Right renal pelvis (tissue), 4 donors: ENCODE measurements at regions not wholly inside any gene's neighbourhood (a gene's known extent, or its start where the extent isn't known, plus 50 kb on each side); places are given as distances from the start of the nearest gene placed in this dataset.
"Not testable (repeated sequence)": the region's sequence is repeated elsewhere in the genome, so short reads cannot be mapped to it uniquely, and the experiment has no call there.

Experiments
- DNase-seq, 4 donors: peaks; one replicate each; pipeline ENCODE4 v3.0.0-alpha.2; 2013; ENCODE audit warnings: low read depth in 4 of 4, low spot score in 3 of 4, missing footprints in 1 of 4

- DNase-seq, result no peak
Measured at GRCh38 chr4:136017556-136017955, 1514.7 kb downstream of the PCDH18 start.

GRCh38 chr4:136012220-136012619 is 1520.1 kb downstream of the PCDH18 start:
- peak in 3 of 4 donors; percentile 12 to 28 (median 14) for DNase-seq

GRCh38 chr4:136009258-136009832 is 1522.9 kb downstream of the PCDH18 start:
- DNase-seq, result no peak

DNA sequence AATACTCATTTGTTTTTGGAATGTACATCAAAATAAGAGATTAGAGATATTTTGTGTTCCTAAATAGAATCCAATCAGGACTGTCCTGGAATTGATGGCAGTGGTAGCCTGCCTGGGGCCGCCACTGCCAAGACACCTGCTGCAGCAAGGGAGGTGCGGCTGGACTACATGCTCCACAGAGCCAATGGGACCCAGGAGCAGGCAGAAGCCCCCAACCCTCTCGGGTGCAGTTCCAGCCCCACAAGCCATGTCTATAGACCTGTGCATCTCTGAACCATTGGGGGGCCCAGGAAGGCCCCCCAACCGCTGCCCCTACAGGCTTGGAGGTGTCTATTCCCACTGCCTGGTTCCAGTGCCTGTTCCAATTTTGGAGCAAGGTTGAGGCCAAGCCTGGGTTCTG is 1524.3 kb downstream of the PCDH18 start:
- no peak for DNase-seq

DNA sequence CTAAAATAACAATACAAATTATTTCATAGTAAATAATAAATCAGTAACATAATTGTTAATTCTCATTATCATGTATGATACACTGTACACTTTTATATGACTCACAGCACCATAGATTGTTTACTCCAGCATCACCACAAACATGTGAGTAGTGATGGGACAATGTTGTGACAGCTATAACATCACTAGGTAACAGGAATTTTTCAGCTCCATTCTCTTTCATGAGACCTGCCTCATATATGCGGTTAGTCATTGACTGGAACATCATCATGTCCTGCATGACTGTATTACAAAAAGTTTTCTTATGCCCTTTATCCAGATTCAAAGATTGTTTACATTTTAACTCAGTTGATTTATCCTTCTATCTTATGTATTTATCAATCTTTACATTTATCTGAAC is 1530.0 kb downstream of the PCDH18 start:
- no peak for DNase-seq

DNA sequence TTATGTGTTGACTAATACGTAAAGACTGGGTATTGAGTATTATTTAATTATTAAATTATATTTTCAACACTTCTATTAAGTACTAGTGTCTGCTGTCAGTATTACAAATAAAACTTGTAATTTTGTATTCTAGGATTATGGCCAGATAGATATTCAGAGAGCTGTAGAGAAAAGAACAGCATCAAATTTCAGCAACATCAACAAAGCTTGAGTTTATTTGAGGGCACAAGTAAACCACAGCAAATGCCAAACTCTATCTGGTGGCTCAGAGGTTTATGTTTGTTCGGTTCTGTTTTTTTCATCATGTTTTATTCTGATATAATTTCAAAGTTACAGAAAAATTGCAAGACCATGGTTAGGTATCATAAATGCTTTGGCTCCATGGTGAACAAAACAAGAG is 1530.5 kb downstream of the PCDH18 start:
- DNase-seq, result no peak

DNA sequence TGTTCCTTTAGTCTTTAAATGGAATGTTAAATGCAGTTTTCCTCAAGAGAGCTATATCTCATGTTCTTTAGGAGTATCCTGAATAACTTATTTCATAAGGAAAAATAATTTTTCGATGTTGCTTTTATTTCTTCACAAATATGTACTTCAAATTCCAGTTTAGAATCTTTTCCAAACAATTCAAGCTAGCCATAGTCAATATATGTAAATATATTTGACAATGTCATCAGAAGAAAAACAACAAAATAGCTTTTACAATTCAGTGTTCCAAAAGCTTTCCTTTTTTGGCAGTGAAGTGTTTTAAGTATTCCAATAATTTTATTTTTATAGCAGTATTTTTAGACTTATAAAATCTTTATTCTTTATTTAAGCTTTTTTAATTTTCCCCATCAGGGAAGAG is 1532.0 kb downstream of the PCDH18 start:
- DNase-seq, result no peak

DNA sequence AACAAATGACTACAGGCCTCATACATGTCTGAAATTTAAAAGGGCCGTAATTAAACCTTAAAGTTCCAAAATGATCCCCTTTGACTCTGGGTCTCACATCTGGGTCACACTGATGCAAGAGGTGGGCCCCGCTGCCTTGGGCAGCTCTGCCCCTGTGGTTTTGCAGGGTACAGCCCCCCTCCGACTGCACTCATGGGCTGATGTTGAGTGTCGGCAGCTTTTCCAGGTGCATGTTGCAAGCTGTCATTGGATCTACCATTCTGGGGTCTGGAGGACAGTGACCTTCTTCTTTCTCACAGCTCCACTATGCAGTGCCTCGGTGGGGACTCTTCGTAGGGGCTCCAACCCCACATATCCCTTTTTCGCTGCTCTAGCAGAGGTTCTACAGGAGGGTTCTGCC is 1537.9 kb downstream of the PCDH18 start:
- DNase-seq, result no peak

DNA sequence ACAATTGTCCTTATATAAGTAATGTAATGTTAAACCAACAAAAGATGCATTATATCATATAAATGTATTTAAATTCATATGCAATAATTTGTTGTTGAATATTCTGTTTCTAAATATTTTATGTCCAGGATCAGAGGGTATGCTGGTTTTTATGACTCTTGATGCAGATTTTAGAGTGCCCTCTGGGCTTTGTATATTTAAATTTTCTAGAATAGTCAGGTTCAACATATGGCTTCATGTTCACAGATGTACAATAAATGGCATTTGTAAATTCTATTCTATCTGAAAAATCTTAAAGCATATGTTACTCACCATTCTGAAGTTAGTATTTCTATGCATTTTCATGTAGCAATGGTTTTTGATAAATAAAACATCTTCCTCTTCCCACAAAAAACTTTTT is 1555.4 kb downstream of the PCDH18 start:
- DNase-seq, result no peak

GRCh38 chr4:135966936-135967335 is 1565.4 kb downstream of the PCDH18 start:
- no peak for DNase-seq

- no peak for DNase-seq
Measured at GRCh38 chr4:135963009-135963408, 1569.3 kb downstream of the PCDH18 start.

GRCh38 chr4:135949931-135950330 is 1582.4 kb downstream of the PCDH18 start:
- DNase-seq, result no peak

GRCh38 chr4:135948797-135949196 is 1583.5 kb downstream of the PCDH18 start:
- no peak for DNase-seq

- DNase-seq, result no peak
Measured at GRCh38 chr4:135941671-135942070, 1590.6 kb downstream of the PCDH18 start.

- no peak for DNase-seq
Measured at GRCh38 chr4:135934026-135934425, 1598.3 kb downstream of the PCDH18 start.

GRCh38 chr4:135927651-135928050 is 1604.6 kb downstream of the PCDH18 start:
- no peak for DNase-seq

DNA sequence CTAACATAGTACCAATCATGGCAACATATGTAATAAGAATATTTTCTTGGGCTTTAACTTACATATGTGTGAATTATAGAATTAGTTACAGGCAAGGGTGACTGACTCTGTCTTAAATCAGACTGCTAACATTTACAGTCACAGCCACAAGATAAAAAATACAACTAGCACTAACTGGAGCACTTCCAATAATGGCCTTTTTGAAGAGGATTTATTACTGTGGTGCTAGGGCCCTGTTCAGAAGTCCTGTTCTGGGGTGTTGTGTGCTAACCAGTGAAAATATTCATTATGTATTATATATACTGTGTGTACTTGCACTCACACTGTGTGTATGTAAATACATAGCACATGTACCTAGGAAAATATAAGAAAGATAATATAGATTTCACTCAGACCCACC is 1611.2 kb downstream of the PCDH18 start:
- DNase-seq, result no peak

GRCh38 chr4:135917011-135917410 is 1615.3 kb downstream of the PCDH18 start:
- DNase-seq, result no peak

- DNase-seq, result no peak
Measured at GRCh38 chr4:135900956-135901355, 1631.3 kb downstream of the PCDH18 start.

DNA sequence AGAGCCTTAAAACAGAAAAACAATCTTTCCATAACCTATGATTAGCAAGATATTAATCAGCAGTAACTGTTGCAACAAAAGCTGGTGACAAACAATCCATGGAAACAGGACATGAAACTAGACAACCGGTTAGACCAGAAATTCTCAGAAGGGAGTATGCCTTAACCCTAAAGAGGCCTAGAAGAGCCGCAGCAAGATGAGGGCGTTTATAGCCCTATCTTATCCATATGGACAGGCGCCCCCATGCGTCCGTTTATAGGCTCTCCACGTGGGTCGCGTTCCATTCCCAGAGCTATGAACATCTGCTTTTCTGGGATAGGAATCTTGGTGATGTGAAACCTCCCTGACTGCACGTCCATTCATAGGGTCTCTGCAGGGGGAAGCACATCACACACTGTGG is 1662.7 kb upstream of the PABPC4L start:
- not testable (repeated sequence) for DNase-seq

- DNase-seq, result no peak
Measured at GRCh38 chr4:135840781-135841180, 1639.2 kb upstream of the PABPC4L start.

DNA sequence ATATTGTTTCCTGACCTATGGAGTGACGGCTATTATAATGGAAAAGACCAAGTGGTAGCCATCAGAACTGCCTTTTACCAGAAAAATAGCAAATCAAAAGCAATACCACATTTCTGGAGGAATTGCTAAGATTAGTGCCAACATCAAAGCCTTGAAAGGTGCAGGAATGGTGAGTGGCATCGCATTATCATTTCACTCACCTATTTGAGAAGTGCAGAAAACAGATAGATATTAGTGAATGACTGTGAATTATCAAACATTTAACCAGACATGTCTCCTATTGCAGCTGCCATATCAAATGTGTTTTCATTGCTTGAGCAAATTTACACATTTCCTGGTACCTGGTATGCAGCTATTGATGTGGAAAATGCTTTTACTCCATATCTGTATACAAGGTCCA is 1638.1 kb upstream of the PABPC4L start:
- DNase-seq, result no peak

- DNase-seq, result no peak
Measured at GRCh38 chr4:135838889-135839288, 1637.3 kb upstream of the PABPC4L start.
